ENCODE measurements at regions not wholly inside any gene's neighbourhood (a gene's known extent, or its start where the extent isn't known, plus 50 kb on each side); places are given as distances from the start of the nearest gene placed in this dataset.
"Not testable (repeated sequence)": the region's sequence is repeated elsewhere in the genome, so short reads cannot be mapped to it uniquely, and the experiment has no call there.

DNA sequence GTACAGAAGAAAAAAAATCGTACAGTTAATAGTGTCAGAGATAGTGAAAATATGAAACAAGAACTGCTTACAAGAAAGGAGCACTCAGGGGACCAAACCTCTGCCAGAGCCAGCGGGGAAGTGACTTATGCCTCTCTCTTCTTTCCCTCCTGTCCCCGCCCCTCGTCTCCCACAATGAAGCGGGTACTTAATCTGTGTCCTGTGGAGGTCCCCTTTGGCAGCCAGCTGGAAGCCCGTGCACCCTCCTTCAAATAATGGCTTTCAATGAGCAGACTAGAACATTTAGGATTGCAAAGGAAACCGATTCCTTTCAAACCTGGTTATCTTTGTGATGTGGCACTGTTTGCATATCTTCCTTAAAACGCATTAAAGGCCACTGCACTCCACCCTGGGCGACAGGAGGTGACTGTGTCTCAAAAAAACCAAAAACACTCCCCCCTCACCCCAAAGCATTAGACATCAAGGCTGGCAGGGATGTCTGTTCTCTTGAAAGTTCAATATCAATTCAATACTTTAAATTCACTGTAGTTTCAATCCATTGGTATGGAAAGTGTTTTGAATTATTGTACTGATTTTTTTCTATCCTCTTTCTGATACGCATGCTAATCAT, 51.7 kb downstream of the PPIAL4C start:
- DNase-seq (ENCODE audit: low read depth), result not testable (repeated sequence)

DNA sequence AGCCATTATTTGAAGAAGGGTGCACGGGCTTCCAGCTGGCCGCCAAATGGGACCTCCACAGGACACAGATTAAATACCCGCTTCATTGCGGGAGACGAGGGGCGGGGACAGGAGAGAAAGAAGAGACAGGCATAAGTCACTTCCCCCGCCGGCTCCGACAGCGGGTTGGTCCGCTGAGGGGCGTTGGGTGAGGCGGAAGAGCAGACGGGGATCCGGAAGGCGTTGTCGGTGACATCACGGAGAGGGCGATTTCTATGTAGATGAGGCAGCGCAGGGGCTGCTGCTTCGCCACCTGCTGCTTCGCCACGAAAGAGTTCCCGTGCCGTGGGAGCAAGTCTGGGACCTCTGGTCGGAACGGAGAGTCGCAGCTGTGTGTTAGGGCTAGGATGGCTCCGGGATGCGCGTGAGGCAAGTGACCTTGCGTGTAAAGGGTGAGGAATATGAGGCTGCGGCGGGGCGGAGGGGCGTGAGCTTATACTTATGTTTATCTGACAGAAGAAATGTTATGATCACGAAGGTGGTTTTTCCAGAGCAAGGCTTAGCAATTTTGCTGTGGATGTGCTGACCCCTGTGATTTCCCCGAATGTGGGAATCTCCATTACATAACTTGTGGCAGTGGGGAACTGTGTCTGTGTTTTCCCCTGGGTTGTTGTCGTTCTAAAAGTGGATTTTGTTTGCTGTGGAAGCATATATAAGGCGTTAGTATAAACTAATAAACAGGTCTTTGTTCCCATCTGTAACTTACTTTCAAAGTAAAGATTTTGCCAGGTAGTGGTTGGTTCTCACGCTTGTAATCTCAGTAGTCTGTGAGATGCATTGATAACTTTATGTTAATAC, 52.9 kb downstream of the PPIAL4C start:
- DNase-seq (ENCODE audit: low read depth), result peak; percentile 79

DNA sequence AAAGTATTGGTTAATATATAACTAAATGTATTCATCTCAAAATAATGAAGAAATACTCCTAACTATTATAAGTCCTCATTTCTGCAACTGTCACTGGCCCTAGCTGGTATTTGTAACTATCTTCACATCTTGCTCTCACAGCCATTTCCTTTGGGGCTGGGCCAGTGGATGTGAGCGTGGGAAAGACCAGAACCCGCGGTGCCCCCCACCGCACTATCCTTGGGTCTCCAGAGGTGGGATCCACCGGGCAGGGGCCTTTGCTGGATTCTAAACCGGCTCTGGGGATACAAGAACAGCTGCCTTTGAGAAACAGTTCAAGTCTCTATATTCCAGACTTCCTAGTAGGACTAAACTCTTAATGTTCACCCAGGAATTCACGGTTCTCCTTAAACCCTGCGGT, 54.8 kb downstream of the PPIAL4C start:
- DNase-seq (ENCODE audit: low read depth), result not testable (repeated sequence)

DNA sequence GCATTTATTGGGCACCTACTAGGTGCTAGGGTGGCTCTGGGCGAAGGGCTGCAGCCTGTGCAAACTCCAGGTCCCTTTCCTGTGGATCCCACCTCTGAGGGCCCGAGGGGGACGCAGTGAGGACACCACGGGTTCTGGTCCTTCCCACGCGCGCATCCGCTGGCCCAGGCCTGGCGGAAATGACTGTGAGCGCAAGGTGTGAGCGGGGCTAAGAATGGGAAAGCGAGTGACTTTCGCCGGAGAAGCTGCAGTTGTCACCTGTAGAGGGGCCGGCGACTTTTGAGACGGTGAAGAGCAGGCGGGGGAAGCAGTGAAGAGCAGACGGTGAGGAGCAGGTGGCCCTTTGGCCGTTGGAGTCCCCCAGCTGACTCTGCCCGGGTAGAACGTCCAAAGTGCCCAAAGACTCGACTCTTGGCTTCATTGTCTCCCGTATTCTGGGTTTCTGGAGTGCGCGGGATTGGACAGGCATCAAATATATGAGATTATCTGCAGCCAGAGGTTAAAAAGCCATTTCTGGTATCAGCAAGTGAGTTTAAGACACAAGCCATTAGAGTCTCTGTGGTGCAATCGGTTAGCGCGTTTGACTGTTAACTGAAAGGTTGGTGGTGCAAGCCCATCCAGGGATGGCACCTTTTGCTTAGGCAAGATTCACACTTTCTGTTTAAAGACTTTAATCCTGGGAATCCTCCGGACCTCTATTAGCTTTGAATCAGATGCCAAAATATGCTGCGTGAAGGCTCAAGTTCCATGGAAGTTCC, 55.4 kb downstream of the PPIAL4C start:
- not testable (repeated sequence) for DNase-seq (ENCODE audit: low read depth)

DNA sequence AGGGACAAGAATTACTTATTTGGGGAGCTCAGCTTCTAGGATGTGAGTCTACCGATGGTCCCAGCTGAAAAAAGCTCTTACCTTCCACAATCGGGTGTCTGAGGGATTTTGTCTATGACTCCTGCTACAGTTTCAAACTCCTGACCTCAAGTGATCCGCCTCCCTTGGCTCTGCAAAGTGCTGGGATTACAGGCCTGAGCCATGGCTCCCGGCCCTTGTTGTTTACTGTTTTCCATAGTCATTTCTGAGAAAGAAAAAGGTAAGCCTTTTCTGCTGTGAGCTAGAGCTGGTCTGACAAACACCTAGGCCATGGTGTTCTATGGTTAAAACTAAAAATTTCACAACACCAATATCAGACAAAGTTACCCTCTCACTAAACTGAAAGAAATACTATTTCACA, 57.5 kb downstream of the PPIAL4C start:
- not testable (repeated sequence) for DNase-seq (ENCODE audit: low read depth)

DNA sequence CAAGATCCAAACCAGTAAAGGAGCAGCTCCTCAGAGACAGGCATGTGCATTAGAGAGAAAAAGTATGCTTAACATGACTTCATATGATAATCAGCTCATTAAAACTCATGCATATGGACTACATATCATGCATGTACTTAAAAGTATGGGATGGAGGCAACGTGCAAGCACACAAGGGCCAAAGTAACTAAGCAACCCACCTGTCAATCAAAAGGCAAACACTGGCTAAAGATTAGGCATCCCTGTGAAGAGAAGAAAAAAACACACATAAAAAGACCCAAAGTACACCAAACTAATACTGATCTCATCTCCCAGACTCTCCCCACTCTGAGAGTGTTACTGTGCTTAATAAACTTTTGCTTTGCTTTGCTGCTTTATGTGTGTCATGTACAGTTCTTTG, 61.2 kb downstream of the PPIAL4C start:
- DNase-seq (ENCODE audit: low read depth), result not testable (repeated sequence)

GRCh38 chr1:149646360-149647017, 62.8 kb downstream of the PPIAL4C start:
- not testable (repeated sequence) for DNase-seq (ENCODE audit: low read depth)

DNA sequence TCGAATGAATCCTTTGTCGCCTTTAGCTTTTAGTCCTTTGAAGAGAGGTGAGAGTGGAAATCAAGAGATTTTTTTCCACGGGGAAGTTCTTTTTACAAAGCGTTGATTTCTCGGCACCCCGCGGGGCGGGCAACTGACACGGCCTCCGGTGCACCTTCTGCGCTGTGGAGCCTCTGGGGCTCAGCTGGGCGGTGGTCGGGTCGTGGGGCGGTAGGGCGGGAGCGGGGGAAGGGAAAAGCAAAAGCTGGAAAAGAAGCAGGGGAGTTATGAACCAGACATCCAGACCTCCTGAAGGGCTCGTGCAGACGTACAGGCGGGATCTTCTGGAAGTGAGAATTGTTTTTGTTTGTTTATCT, 63.3 kb downstream of the PPIAL4C start:
- DNase-seq (ENCODE audit: low read depth), result not testable (repeated sequence)

GRCh38 chr1:149657750-149658149, 74.1 kb downstream of the PPIAL4C start:
- DNase-seq (ENCODE audit: low read depth), result not testable (repeated sequence)

DNA sequence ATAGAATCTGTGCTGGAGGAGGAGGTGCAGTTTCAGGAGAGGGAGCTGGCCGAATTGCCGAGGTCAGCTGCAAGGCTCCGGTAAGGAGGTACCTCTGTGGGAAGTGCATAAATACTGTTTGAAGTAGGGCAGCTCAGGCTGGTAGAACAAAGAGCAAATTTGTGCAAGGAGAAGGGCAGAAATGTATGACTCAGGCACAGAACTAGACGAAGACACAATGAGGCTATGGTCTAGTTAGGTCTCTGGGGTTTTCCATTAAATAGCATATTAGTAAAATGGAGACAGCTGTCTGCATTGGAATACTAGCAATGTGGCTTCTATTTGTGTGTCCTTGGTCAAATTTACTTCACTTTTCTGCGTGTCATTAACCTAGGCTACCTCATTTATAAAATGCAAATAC, 74.5 kb downstream of the PPIAL4C start:
- not testable (repeated sequence) for DNase-seq (ENCODE audit: low read depth)

- DNase-seq (ENCODE audit: low read depth), result not testable (repeated sequence)
Observed at GRCh38 chr1:149664624-149665023, 81.0 kb downstream of the PPIAL4C start.

DNA sequence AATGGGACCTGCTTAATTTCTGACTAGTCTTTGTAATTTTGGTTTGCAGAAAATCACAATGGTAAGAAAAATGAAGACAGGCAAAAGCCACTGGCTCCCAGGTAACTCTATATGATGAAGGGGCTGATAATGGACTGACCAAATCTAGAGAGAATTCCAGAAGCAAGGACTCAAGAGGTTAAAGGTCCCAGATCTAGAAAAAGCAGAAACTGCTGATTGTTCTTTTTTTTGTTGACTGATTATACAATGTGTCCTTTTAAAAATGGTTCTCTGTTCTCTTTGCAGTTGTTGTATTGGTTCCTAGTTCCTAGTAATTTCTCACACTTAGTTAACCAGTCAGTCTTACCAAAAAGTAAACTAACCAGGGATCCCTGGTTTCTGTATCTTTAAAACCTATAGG, 81.4 kb downstream of the PPIAL4C start:
- DNase-seq (ENCODE audit: low read depth), result not testable (repeated sequence)

GRCh38 chr1:149665528-149665927, 81.9 kb downstream of the PPIAL4C start:
- not testable (repeated sequence) for DNase-seq (ENCODE audit: low read depth)

DNA sequence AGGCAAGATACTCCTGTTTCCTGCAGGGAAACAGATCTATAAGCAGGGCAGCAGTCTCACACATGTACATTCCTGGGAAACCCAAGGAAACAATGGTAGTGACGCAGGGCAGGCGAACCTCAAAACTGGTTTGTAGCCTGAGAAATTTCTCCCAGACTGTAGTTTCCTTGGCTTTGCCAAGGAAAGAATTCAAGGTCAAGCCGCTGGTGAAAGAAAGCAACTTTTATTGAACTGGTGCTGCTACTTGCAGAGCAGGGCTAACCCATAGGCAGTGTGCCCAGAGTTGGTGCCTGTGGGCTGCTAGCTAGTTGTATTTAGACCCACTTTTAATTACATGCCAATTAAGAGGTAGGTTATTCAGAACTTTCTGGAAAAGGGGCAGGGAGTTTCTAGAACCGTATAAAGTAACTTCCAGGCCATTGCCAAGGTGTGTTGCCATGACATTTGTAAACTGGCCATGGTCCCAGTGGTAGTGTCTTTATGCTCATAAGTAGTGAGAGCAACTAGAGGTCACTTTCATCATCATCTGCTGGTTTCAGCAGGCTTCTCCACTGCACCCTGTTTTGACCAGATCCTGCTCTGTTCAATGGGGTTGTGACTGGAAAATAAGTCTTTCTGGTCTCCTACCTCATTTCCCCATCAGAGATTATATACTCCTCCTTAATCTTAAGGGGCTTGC, 89.7 kb downstream of the PPIAL4C start:
- not testable (repeated sequence) for DNase-seq (ENCODE audit: low read depth)

DNA sequence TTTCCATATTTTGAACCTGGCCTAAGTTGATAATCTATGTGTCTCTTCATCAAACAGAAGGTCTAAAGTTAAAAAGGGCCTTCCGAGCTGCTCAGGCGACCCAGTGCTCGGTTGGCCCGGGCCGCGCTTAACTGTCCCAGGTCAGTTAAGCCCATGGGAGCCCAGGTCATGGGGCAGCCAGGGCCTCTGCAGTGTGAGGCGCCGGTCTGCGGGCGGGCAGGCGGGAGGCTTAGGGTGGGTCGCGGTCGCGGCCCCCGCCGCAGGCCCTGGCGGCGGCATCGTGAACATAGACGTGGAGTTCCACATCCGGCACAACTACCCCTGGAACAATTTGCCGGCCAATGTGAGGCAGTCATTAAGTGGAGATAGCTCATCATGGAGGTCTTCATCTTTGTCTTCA, 91.3 kb downstream of the PPIAL4C start:
- DNase-seq (ENCODE audit: low read depth), result not testable (repeated sequence)

GRCh38 chr1:149677359-149677758, 93.7 kb downstream of the PPIAL4C start:
- DNase-seq (ENCODE audit: low read depth), result not testable (repeated sequence)

GRCh38 chr1:149686593-149687238, 95.8 kb upstream of the FCGR1A start:
- not testable (repeated sequence) for DNase-seq (ENCODE audit: low read depth)

GRCh38 chr1:149691399-149691798, 91.1 kb upstream of the FCGR1A start:
- DNase-seq (ENCODE audit: low read depth), result not testable (repeated sequence)

DNA sequence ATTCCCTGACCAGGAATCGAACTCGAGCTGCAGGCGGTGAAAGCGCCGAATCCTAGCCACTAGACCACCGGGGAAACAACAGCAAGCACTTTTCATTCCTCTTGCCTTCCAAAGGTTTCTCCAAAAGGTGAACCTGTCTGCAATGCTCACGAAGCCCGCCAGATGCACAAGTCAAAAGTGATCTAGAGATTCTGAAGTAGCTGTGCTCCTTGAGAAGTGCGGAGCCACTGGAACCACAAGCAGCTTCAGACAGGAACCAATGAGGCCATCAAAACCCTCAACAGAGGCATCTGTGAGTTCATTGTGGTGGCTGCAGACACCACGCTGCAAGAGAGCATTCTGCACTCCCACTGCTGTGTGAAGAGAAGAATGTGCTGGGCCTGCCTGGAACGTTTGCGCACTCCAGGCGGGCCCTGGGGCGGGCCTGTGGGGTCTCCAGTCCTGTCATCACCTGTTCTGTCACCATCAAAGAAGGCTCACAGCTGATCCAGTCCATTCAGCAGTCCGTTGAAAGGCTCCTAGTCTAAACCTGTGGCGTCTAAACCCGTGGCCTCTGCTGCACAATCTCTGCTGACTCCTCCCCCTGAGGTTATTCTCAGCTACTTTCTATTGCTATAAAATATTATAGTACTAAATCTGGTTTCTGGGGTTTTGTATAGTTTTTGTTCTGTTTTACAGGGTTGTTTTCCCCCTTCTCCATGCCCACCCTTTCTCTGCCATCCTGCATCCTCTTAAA, 89.5 kb upstream of the FCGR1A start:
- DNase-seq (ENCODE audit: low read depth), result peak; percentile 6

GRCh38 chr1:149695066-149695465, 87.4 kb upstream of the FCGR1A start:
- DNase-seq (ENCODE audit: low read depth), result not testable (repeated sequence)
